Neutrophil (primary cell): ENCODE measurements at regions not wholly inside any gene's neighbourhood (a gene's known extent, or its start where the extent isn't known, plus 50 kb on each side); places are given as distances from the start of the nearest gene placed in this dataset.

Source experiments
- H3K27ac ChIP-seq: fragments of 200-600 bp; sonication (generic); 2 replicates; pipeline ENCODE4 v1.5.1; 2016; ENCODE audit warnings: mild to moderate bottlenecking, moderate library complexity
- H3K27me3 ChIP-seq: fragments of 200-600 bp; sonication (generic); 2 replicates; pipeline ENCODE4 v1.6.0; 2016; ENCODE audit warnings: mild to moderate bottlenecking
- H3K36me3 ChIP-seq: fragments of 200-600 bp; sonication (generic); 2 replicates; pipeline ENCODE4 v1.5.1; 2017
- H3K4me1 ChIP-seq, 2 experiments: fragments of 200-600 bp in 1 of 2; sonication (generic) in 1 of 2; 1 replicate in 1 of 2; 2 replicates in 1 of 2; pipeline versions ENCODE4 v1.5.1 to v1.6.1; 2013 to 2016; ENCODE audit warnings: low read depth in 1 of 2, low read length in 1 of 2, mild to moderate bottlenecking in 1 of 2, moderate library complexity in 1 of 2; ENCODE audit not compliant: control insufficient read depth in 1 of 2, insufficient read depth in 1 of 2
- H3K4me3 ChIP-seq, 2 experiments: fragments of 200-600 bp in 1 of 2; sonication (generic) in 1 of 2; 1 replicate in 1 of 2; 2 replicates in 1 of 2; pipeline ENCODE4 v1.5.1; 2013 to 2016; ENCODE audit warnings: low read depth in 1 of 2, low read length in 1 of 2, mild to moderate bottlenecking in 1 of 2, moderate library complexity in 1 of 2
- H3K9me3 ChIP-seq: fragments of 200-600 bp; sonication (generic); 2 replicates; pipeline ENCODE4 v1.5.1; 2016
- TF ChIP-seq, protein P1 (sequence below): fragments of 200-600 bp; sonication (generic); IDR thresholded peaks from 2 replicates; pipeline ENCODE4 v1.5.1; 2016; ENCODE audit warnings: antibody characterized with exemption

DNA sequence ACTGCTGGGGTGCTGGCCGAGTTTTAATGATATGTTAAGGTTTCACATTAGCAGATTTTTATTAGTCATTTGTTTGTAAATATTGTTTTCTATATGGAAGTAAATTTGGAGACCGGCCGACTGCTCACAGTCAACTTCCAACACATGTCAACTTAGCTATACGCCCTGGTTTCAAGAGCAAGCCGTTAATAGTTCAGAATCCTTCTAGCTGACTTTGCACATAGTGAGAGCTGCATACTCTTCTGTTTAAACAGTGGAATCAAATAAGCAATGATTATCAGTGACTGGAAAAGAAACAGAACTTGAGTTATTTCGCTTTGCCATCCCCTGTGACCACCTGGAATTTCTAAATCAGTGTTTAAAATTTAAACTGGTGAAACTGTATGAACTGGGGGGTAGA is 109.9 kb downstream of the PFKFB3 start:
- no peaks in the 10 kb centered on the region for H3K36me3 ChIP-seq
- no peaks in the 10 kb centered on the region for H3K9me3 ChIP-seq
- no peak overlapping the region for H3K4me3 ChIP-seq
- no peaks in the 10 kb centered on the region for H3K27me3 ChIP-seq
- H3K27ac ChIP-seq: no peak overlapping the region
- TF ChIP-seq, protein P1, sequence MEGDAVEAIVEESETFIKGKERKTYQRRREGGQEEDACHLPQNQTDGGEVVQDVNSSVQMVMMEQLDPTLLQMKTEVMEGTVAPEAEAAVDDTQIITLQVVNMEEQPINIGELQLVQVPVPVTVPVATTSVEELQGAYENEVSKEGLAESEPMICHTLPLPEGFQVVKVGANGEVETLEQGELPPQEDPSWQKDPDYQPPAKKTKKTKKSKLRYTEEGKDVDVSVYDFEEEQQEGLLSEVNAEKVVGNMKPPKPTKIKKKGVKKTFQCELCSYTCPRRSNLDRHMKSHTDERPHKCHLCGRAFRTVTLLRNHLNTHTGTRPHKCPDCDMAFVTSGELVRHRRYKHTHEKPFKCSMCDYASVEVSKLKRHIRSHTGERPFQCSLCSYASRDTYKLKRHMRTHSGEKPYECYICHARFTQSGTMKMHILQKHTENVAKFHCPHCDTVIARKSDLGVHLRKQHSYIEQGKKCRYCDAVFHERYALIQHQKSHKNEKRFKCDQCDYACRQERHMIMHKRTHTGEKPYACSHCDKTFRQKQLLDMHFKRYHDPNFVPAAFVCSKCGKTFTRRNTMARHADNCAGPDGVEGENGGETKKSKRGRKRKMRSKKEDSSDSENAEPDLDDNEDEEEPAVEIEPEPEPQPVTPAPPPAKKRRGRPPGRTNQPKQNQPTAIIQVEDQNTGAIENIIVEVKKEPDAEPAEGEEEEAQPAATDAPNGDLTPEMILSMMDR: no peak
- H3K4me1 ChIP-seq: no peaks in the 10 kb centered on the region

DNA sequence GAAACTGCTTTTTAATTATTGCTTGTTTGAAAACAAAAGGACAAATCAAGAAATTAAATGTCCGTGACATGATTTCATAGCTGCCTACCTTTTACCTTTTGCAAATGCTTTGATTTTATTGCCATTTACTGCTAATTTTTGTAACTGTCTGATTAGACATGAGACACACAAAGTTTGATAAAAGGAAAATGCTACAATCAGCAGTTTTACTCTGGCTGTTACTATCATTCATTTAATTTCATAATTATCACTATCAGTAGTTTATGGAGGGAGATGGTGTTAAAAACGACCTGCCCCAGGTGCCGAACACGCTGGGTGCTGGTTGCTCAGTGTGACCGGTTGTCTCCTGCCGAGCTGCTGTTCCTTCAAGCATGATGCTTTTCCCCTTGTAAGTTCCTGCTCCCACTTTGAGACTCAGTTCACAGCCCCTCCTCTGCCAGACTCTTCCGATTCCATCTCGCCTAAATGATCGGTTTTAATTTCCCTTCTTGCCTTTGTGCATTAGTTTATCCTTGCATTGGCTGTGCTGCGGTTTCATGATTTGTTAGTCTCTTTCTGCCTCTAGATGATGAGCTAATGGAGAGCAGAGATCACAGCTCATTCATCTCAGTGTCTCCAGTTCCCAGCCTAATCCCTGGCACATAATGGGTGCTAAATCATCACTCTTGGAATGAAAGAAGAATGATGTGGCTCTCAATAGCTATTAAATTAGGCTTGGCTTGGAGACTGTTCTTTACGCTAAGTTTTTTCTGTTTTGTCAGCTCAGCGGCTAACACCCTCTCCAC is 110.6 kb downstream of the PFKFB3 start:
- Histone ChIP-seq H3K4me1 (no peaks in the 10 kb centered on the region), H3K4me3 (no peak overlapping the region), H3K27ac (no peak overlapping the region), H3K27me3 (no peaks in the 10 kb centered on the region), H3K9me3 (no peaks in the 10 kb centered on the region), H3K36me3 (peaks cover under 1% of the 10 kb centered on the region)
- TF ChIP-seq, protein P1: no peak

DNA sequence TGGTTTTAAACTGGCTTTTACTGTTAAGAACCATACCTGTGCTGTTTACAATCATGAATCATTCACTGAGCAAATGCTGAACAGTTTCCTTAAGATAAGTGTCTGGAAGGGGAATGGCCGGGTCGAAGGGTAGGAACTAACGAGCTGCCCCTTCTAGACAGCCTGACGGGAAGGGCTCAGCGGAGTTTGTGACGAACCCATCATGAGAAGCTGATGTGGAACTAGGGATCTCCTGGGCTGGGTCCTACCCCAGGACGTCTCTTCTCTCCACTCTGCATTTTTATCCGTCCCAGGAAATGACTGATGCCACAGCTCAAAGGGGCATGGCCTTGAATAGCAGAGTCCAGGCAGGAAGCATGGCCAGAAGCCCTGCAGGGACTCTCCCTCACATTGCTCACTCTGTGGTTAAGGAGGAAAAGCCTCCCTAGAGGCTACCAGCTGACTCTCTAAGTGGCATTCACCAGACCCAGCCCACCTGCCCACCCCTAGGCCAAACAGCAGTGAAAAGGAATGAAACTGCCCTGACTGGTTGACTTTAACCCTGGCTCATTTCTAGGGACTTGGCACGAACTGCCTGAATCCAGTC is 112.0 kb downstream of the PFKFB3 start:
- TF ChIP-seq, protein P1: no peak
- no peaks in the 10 kb centered on the region for H3K9me3 ChIP-seq
- peaks cover 7% of the 10 kb centered on the region for H3K36me3 ChIP-seq
- H3K4me3 ChIP-seq: no peak overlapping the region
- H3K4me1 ChIP-seq: peaks cover under 1% of the 10 kb centered on the region in 2 experiments
- H3K27ac ChIP-seq: no peak overlapping the region
- no peaks in the 10 kb centered on the region for H3K27me3 ChIP-seq

DNA sequence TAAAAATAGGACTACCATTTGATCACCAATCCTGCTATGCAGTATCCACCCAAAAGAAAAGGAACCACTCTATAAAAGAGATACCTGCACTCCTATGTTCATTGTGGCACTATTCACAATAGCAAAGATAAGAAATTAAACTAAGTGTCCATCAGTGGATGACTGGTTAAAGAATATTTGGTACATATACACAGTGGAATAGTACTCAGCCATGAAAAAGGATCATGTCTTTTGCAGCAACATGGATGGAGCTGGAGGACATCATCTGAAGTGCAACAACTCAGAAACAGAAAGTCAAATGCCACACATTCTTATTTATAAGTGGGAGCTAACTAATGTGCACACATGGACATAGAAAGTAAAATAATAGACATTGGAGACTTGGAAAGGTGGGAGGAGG is 116.4 kb downstream of the PFKFB3 start:
- TF ChIP-seq, protein P1: no peak
- H3K4me1 ChIP-seq: peaks cover 14 to 21% of the 10 kb centered on the region in 2 experiments
- no peak overlapping the region for H3K4me3 ChIP-seq
- peaks cover 7% of the 10 kb centered on the region for H3K36me3 ChIP-seq
- H3K27ac ChIP-seq: no peak overlapping the region
- H3K27me3 ChIP-seq: no peaks in the 10 kb centered on the region
- no peaks in the 10 kb centered on the region for H3K9me3 ChIP-seq

DNA sequence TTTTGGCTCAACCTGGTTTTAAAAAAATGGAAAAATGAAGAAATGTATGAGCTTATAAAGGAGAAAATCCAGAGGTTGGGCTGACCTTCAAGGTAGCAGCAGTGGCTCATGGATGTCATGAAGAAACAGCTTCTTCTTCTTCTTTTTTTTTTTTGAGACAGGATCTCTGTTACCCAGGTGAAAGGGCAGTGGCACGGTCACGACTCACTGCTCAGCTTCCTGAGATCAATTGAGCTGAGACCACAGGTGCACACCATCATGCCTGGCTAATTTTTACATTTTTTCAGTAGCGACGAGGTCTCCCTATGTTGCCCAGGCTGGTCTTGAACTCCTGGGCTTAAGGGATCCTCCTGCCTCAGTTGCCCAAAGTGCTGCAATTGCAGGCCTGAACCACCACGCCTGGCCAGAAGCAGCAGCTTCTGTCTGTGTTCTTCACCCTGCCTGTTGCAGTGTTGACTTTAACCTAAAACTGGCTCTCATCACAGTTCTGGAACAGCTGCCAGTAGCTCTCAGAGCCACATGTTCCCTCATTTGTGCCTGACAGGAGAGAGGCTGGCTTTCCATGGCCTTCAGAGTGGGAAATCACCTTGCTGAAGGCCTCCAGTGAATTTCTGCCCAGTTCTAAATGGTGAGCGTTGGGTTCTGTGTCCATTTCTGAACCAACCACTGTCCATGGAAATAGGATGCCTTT is 117.7 kb downstream of the PFKFB3 start:
- Histone ChIP-seq H3K27me3 (no peaks in the 10 kb centered on the region), H3K4me3 (no peak overlapping the region), H3K27ac (peak overlapping the region; percentile 71), H3K4me1 (peaks cover 14 to 21% of the 10 kb centered on the region in 2 experiments), H3K9me3 (no peaks in the 10 kb centered on the region), H3K36me3 (peaks cover 7% of the 10 kb centered on the region)
- TF ChIP-seq, protein P1: no peak
